H1 (cell line): ENCODE measurements at regions not wholly inside any gene's neighbourhood (a gene's known extent, or its start where the extent isn't known, plus 50 kb on each side); places are given as distances from the start of the nearest gene placed in this dataset.

ENCODE experiments used
- CEBPB ChIP-seq: IDR thresholded peaks from 2 replicates; pipeline ENCODE4 v1.6.1; 2012; ENCODE audit warnings: low read depth, low read length
- HDAC2 ChIP-seq, 2 experiments: fragments of 300-600 bp in 1 of 2; sonication (generic) in 1 of 2; IDR thresholded peaks; 2 replicates each; pipeline ENCODE4 v1.6.1; 2011 to 2012; ENCODE audit warnings: low read depth in 2 of 2, low read length in 2 of 2, mild to moderate bottlenecking in 2 of 2, moderate library complexity in 2 of 2, borderline replicate concordance in 1 of 2, inconsistent platforms in 1 of 2
- HDAC6 ChIP-seq: IDR thresholded peaks from one replicate; pipeline ENCODE4 v1.7.1; 2012; ENCODE audit warnings: low read depth, mild to moderate bottlenecking, inconsistent platforms, low read length, moderate library complexity
- JUN ChIP-seq: IDR thresholded peaks from 2 replicates; pipeline ENCODE4 v1.6.1; 2011; ENCODE audit warnings: low read depth, mild to moderate bottlenecking, improper control_type of control experiment, low read length
- JUND ChIP-seq: IDR thresholded peaks from 2 replicates; pipeline ENCODE4 v1.6.1; 2011; ENCODE audit warnings: mild to moderate bottlenecking, improper control_type of control experiment, low read length
- MAFK ChIP-seq: IDR thresholded peaks from 2 replicates; pipeline ENCODE4 v1.6.1; 2012; ENCODE audit warnings: low read depth, mild to moderate bottlenecking, improper control_type of control experiment, low read length
- POLR2AphosphoS5 ChIP-seq: IDR thresholded peaks from 2 replicates; pipeline ENCODE4 v1.6.1; 2011; ENCODE audit warnings: low read depth, low read length
- TF ChIP-seq, protein P1 (sequence below), 3 experiments: IDR thresholded peaks; 1 replicate in 2 of 3; 2 replicates in 1 of 3; pipeline versions ENCODE4 v1.5.1 to v1.6.1; 2011; ENCODE audit warnings: low read length in 3 of 3, mild to moderate bottlenecking in 3 of 3, inconsistent platforms in 2 of 3, low read depth in 1 of 3, moderate library complexity in 1 of 3; ENCODE audit not compliant: insufficient read depth in 1 of 3; ENCODE audit errors: control extremely low read depth in 1 of 3
- TF ChIP-seq, protein P2 (sequence below): IDR thresholded peaks from 2 replicates; pipeline ENCODE4 v1.6.1; 2012; ENCODE audit warnings: inconsistent platforms

DNA sequence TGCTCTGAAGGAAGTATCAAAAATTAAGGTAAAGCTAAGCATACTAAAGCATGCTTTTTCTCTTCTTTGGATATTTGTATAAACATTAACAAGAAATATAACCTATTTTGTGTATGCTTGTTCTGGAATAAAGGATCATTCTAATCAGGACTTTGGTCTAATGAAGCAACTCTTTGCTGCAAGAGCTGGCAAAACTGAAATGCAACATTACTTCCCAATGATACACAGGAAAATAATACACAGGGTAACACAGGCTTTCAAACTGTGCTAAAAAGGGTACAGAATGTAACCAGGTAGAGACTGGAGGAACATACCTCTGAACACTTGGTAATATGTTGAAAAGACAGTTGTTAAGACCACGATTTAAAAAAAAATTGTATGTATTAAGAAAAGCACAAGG lies 222.5 kb upstream of the DIO2 start (continued):
- TF ChIP-seq, protein P1, sequence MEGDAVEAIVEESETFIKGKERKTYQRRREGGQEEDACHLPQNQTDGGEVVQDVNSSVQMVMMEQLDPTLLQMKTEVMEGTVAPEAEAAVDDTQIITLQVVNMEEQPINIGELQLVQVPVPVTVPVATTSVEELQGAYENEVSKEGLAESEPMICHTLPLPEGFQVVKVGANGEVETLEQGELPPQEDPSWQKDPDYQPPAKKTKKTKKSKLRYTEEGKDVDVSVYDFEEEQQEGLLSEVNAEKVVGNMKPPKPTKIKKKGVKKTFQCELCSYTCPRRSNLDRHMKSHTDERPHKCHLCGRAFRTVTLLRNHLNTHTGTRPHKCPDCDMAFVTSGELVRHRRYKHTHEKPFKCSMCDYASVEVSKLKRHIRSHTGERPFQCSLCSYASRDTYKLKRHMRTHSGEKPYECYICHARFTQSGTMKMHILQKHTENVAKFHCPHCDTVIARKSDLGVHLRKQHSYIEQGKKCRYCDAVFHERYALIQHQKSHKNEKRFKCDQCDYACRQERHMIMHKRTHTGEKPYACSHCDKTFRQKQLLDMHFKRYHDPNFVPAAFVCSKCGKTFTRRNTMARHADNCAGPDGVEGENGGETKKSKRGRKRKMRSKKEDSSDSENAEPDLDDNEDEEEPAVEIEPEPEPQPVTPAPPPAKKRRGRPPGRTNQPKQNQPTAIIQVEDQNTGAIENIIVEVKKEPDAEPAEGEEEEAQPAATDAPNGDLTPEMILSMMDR (IDR thresholded peaks at IDR 0.05; ENCODE audit: control extremely low read depth in 1 of 3, insufficient read depth in 1 of 3, low read depth in 1 of 3, low read length in 3 of 3): no peak
- TF ChIP-seq HDAC6 (no peak), HDAC2 (IDR thresholded peaks at IDR 0.05; ENCODE audit: borderline replicate concordance in 1 of 2, low read depth in 2 of 2, low read length in 2 of 2) (no peak), MAFK (no peak), JUN (no peak), CEBPB (no peak), POLR2AphosphoS5 (no peak), JUND (no peak)
- TF ChIP-seq, protein P2, sequence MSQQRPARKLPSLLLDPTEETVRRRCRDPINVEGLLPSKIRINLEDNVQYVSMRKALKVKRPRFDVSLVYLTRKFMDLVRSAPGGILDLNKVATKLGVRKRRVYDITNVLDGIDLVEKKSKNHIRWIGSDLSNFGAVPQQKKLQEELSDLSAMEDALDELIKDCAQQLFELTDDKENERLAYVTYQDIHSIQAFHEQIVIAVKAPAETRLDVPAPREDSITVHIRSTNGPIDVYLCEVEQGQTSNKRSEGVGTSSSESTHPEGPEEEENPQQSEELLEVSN: no peak
